GM12865 (cell line): ENCODE measurements at regions not wholly inside any gene's neighbourhood (a gene's known extent, or its start where the extent isn't known, plus 50 kb on each side); places are given as distances from the start of the nearest gene placed in this dataset.

Experiments used
- DNase-seq: peaks from one replicate; pipeline ENCODE4 v3.0.0; 2010; ENCODE audit warnings: low read depth
- H3K4me3 ChIP-seq: 2 replicates; pipeline ENCODE4 v1.5.1; 2011; ENCODE audit warnings: mild to moderate bottlenecking, low read depth, low read length, control low read depth
- TF ChIP-seq, protein P1 (sequence below): IDR thresholded peaks from 2 replicates; pipeline ENCODE4 v1.5.1; 2011; ENCODE audit warnings: low read length, control low read depth, low read depth, inconsistent platforms; ENCODE audit not compliant: insufficient read depth; ENCODE audit errors: missing control alignments

DNA sequence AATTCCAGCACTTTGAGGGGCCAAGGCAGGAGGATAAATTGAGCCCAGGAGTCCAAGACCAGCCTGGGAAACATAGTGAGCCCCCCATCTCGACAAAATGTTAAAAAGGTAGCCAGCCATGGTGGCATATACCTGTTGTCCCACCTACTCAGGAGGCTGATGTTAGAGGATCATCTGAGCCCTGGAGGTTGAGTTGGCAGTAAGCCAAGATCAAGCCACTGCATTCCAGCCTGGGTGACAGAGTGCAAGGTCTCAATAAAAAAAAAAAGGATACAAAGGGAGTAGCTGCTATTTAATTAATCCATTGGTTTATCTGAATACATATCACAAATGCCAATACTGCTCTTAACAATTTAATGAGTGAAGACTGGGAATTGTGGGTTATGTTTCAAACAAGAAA is 327.8 kb downstream of the CPS1 start:
- TF ChIP-seq, protein P1, sequence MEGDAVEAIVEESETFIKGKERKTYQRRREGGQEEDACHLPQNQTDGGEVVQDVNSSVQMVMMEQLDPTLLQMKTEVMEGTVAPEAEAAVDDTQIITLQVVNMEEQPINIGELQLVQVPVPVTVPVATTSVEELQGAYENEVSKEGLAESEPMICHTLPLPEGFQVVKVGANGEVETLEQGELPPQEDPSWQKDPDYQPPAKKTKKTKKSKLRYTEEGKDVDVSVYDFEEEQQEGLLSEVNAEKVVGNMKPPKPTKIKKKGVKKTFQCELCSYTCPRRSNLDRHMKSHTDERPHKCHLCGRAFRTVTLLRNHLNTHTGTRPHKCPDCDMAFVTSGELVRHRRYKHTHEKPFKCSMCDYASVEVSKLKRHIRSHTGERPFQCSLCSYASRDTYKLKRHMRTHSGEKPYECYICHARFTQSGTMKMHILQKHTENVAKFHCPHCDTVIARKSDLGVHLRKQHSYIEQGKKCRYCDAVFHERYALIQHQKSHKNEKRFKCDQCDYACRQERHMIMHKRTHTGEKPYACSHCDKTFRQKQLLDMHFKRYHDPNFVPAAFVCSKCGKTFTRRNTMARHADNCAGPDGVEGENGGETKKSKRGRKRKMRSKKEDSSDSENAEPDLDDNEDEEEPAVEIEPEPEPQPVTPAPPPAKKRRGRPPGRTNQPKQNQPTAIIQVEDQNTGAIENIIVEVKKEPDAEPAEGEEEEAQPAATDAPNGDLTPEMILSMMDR: no peak
- no peak for DNase-seq
- no peak overlapping the region for H3K4me3 ChIP-seq

DNA sequence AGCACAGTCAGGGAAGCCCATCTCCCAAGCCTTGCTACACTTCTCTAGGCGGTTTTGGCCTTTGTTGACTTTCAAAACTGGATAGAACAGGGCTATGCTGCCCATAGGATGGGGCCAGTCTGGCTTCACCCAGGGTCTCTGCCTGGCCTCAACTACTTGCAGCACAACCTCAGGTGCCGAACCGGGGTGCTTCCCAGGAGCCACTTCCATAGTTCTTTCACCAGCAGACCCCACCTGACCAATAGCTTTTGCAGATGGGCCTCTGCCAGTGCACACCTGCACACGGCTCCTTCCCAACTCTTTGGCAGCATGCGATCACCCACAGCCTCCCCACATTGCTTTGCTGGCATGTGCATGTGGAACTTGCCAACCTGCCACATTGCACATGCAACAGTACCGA is 331.6 kb downstream of the CPS1 start:
- TF ChIP-seq, protein P1: no peak
- DNase-seq: no peak
- no peak overlapping the region for H3K4me3 ChIP-seq

DNA sequence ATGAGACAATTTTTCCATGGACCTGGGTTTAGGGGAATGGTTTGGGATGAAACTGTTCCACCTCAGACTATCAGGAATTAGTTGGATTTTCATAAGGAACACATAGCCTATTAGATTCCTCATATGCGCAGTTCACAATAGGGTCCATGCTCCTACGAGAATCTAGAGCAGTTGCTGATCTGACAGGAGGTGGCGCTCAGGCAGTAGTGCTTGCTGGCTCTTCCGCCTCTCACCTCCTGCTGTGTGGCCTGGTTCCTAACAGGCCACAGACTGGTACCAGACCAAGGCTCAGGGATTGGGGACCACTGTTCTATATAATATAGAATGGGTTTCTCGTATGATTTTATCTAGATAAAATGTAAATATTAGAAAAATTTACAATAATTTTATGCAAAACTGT is 338.7 kb downstream of the CPS1 start:
- TF ChIP-seq, protein P1: no peak
- no peak for DNase-seq
- H3K4me3 ChIP-seq: no peak overlapping the region

DNA sequence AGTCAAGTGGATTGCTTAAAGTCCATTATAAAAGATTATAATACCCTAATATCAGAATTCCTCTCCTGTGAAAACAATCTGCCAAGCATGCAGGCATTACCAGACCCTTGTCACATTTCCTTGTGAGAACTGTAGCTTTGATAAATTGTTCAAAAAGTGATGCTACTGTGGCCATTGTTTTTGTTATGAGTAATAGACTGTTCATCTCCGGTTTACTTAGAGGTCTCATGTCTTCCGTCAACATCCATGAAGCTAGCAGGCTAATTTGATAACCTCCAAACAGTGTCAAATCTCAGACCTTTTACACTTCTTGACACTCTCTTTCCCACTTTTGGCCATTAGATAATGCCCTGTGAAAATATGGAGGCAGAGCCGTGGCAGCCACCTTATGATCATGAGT is 342.7 kb downstream of the CPS1 start:
- DNase-seq: no peak
- TF ChIP-seq, protein P1: no peak
- H3K4me3 ChIP-seq: no peak overlapping the region

DNA sequence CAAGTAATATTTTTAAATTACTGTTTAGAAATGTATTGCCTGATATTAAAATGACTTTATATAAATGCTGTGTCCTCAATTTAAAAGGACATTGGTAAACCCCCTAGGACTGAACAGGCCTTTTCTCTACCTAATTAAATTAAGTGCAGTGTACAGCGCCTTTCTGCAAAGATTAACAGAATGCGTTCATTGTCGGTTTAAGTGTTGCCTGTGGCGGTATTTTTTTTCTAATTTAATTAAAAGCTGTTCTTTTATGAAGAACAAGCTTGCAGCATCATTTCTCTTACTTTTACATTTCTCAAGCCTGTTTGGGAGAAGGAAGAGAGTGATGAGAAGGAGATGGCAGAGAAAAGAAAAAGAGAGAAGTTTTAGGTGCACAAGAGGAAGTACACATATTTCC is 344.9 kb downstream of the CPS1 start:
- no peak overlapping the region for H3K4me3 ChIP-seq
- TF ChIP-seq, protein P1: no peak
- no peak for DNase-seq

DNA sequence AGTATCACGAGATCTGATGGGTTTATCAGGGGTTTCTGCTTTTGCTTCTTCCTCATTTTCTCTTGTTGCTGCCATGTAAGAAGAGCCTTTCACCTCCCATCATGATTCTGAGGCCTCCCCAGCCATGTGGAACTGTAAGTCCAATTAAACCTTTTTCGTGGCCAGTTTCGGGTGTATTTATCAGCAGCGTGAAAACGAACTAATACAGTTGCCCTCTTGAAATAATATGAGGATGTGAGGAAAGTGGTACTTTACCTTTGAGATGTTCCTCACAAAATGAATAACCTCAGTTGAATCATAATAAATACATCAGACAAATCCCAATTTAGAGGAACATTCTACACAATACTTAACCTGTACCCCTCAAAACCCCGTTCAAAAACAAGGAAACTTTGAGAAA is 356.4 kb downstream of the CPS1 start:
- TF ChIP-seq, protein P1: no peak
- no peak for DNase-seq
- H3K4me3 ChIP-seq: no peak overlapping the region

DNA sequence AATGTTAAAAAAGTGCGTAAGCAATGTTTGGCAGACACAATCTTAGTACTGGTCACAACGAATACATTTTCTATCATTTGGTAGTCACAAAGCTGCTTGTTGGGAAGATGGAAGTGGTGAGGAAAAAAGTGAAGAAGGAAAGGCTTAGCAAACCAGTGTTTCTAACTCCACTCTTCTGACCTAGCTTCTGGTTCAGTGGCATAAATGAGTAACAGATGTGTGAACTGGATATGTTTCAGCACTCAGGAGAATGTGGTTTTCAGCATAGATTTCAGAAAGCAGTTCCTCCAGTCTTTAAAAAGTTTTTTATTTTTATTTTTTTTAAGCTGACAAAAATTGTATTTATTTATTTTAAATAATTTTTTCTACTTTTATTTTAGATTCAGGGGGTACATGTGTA is 357.1 kb downstream of the CPS1 start:
- DNase-seq: no peak
- no peak overlapping the region for H3K4me3 ChIP-seq
- TF ChIP-seq, protein P1: no peak
